ENCODE measurements at regions not wholly inside any gene's neighbourhood (a gene's known extent, or its start where the extent isn't known, plus 50 kb on each side); places are given as distances from the start of the nearest gene placed in this dataset.

- TF ChIP-seq ZFX (IDR thresholded peaks at IDR 0.05) (no peak), CTCF (conservative IDR thresholded peaks at IDR 0.05) (no peak)
- H3K27ac ChIP-seq = no peak overlapping the region
Measured at GRCh38 chr3:152971880-152972279, 136.9 kb downstream of the P2RY1 start.

GRCh38 chr3:152973575-152973974 is 138.6 kb downstream of the P2RY1 start:
- H3K27ac ChIP-seq = no peak overlapping the region
- TF ChIP-seq ZFX (IDR thresholded peaks at IDR 0.05) = no peak
- TF ChIP-seq CTCF (conservative IDR thresholded peaks at IDR 0.05) = no peak

- TF ChIP-seq ZFX (IDR thresholded peaks at IDR 0.05) (no peak), CTCF (conservative IDR thresholded peaks at IDR 0.05) (no peak)
- H3K27ac ChIP-seq = no peak overlapping the region
Measured at GRCh38 chr3:152976239-152976638, 141.3 kb downstream of the P2RY1 start.

- TF ChIP-seq CTCF (conservative IDR thresholded peaks at IDR 0.05) = no peak
- TF ChIP-seq ZFX (IDR thresholded peaks at IDR 0.05) = no peak
Measured at GRCh38 chr3:152977366-152977765, 142.4 kb downstream of the P2RY1 start.

GRCh38 chr3:152978152-152978551 is 143.2 kb downstream of the P2RY1 start:
- TF ChIP-seq ZFX (IDR thresholded peaks at IDR 0.05) (no peak), CTCF (conservative IDR thresholded peaks at IDR 0.05) (peak; percentile 22; the same call in 1 of the 2 replicates)
- no peak overlapping the region for H3K27ac ChIP-seq

More at GRCh38 chr3:152977366-152977765, 142.4 kb downstream of the P2RY1 start:
- H3K27ac ChIP-seq = no peak overlapping the region

GRCh38 chr3:152997526-152997925 is 162.6 kb downstream of the P2RY1 start:
- H3K27ac ChIP-seq = no peak overlapping the region
- TF ChIP-seq ZFX (IDR thresholded peaks at IDR 0.05) (no peak), CTCF (conservative IDR thresholded peaks at IDR 0.05) (no peak)

- H3K27ac ChIP-seq = no peak overlapping the region
Measured at GRCh38 chr3:152998591-152998990, 163.4 kb upstream of the RAP2B start.

More at GRCh38 chr3:152998591-152998990, 163.4 kb upstream of the RAP2B start:
- TF ChIP-seq CTCF (conservative IDR thresholded peaks at IDR 0.05) = no peak
- TF ChIP-seq ZFX (IDR thresholded peaks at IDR 0.05) = no peak

All from C4-2B (cell line).